Right lobe of liver (tissue), 4 donors: ENCODE measurements at regions not wholly inside any gene's neighbourhood (a gene's known extent, or its start where the extent isn't known, plus 50 kb on each side); places are given as distances from the start of the nearest gene placed in this dataset.

Source experiments
- POLR2A ChIP-seq: fragments of 450-650 bp; IDR thresholded peaks from one replicate; pipeline ENCODE4 v1.6.1; 2017; ENCODE audit warnings: antibody characterized with exemption, mild to moderate bottlenecking
- TF ChIP-seq, protein P1 (sequence below), 4 donors: fragments of 200-600 bp in 3 of 4; fragments of 450-650 bp in 1 of 4; IDR thresholded peaks; one replicate each; pipeline versions ENCODE4 v1.5.1 to v1.8.0; 2016 to 2022; ENCODE audit warnings: antibody characterized with exemption in 4 of 4, mild to moderate bottlenecking in 2 of 4
- donor health status: DM: no; HTN: no; CAD: no.
- donor health status: DM: no; HTN: no; CAD: no.
- donor health status: DM: no; HTN: yes; CAD: no.

DNA sequence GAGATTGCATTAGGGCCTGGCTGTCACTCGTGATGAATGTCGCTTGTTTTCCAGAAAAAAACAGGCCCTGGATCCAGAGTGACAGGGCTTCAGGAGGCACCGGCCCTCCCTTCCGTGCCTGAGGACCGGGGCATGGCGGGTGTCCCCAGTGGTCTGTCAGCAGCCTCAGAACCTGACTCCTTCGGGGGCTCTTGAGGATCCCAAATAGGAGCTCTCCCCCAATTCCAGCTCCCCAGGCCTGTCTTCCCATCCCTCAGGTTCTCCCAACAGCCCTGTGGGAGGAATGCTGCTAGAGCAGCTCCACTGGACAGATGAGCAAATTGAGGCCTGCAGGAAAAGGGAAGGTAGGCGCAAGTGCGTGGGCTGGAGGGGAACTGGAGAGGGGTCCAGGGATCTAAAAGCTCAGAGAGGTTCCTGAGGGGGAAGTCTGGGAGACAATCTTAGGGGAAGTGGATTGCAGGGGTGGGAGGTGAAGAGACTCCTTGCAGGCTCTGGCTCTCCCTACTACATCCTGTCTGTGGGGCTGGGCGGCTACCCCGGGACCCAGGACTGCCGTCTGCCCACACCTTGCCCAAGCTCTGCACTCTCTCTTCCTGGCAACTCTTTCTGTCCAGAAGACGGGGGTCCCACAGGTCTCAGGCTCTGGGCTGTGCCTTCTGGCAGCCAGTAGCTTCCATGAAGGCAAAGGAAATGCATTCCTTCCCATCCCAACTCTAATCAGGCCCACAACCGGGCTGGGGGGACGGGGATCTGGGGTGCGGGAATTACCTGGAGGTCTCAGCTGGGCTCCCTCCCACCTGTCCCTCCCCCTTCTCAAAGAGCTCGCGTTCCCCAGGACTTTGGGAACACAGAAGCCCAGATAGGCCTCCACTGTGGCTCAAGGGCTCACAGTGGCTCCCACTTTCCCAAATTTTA lies 105.7 kb upstream of the CASZ1 start:
- TF ChIP-seq, protein P1, sequence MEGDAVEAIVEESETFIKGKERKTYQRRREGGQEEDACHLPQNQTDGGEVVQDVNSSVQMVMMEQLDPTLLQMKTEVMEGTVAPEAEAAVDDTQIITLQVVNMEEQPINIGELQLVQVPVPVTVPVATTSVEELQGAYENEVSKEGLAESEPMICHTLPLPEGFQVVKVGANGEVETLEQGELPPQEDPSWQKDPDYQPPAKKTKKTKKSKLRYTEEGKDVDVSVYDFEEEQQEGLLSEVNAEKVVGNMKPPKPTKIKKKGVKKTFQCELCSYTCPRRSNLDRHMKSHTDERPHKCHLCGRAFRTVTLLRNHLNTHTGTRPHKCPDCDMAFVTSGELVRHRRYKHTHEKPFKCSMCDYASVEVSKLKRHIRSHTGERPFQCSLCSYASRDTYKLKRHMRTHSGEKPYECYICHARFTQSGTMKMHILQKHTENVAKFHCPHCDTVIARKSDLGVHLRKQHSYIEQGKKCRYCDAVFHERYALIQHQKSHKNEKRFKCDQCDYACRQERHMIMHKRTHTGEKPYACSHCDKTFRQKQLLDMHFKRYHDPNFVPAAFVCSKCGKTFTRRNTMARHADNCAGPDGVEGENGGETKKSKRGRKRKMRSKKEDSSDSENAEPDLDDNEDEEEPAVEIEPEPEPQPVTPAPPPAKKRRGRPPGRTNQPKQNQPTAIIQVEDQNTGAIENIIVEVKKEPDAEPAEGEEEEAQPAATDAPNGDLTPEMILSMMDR (IDR thresholded peaks at IDR 0.05), result no peak
- no peak for TF ChIP-seq POLR2A
